ENCODE measurements at regions not wholly inside any gene's neighbourhood (a gene's known extent, or its start where the extent isn't known, plus 50 kb on each side); places are given as distances from the start of the nearest gene placed in this dataset.

GRCh38 chr7:35389636-35390035, 135.7 kb upstream of the TBX20 start:
- no peak for DNase-seq
- no peak overlapping the region for H2AK5ac ChIP-seq (ENCODE audit: low read depth, low read length)
- H3K4me3 ChIP-seq (ENCODE audit: insufficient read depth, low read depth, low read length), result no peak overlapping the region
- no peak overlapping the region for H2BK20ac ChIP-seq (ENCODE audit: low read depth, low read length)
- intact Hi-C loops (cut with micrococcal nuclease), result no loop called here
- H3K79me1 ChIP-seq (ENCODE audit: low read depth in 1 of 2, low read length in 2 of 2), result no peaks in the 10 kb centered on the region
- in situ Hi-C loops (cut with MboI; ENCODE audit: low sequenced_read_pairs), result no loop called here
- no peak overlapping the region for H3K18ac ChIP-seq (ENCODE audit: low read depth, low read length)
- TF ChIP-seq RAD21 (IDR thresholded peaks at IDR 0.05; ENCODE audit: low read length) (no peak), MAZ (IDR thresholded peaks at IDR 0.05; ENCODE audit: borderline replicate concordance, low read depth, low read length) (no peak), RCOR1 (IDR thresholded peaks at IDR 0.05; ENCODE audit: insufficient replicate concordance, low read length) (no peak)
- ChIA-PET POLR2A (ENCODE audit: unreplicated experiment) (no interaction called here), CTCF (no interaction called here)
- no peaks in the 10 kb centered on the region for H3K9me3 ChIP-seq (ENCODE audit: control insufficient read depth, insufficient read depth, low read length)
- no peak overlapping the region for H2BK5ac ChIP-seq (ENCODE audit: low read depth, low read length, poor library complexity, severe bottlenecking)
- no peak overlapping the region for H3K4ac ChIP-seq (ENCODE audit: low read depth, low read length)
- no CpG with 5 or more reads among the region's 3 CpGs for WGBS, 2 experiments (ENCODE audit: extremely low coverage in 2 of 2, insufficient read length in 1 of 2)
- H3K9ac ChIP-seq (ENCODE audit: low read depth, low read length), result no peak overlapping the region
- H4K5ac ChIP-seq (ENCODE audit: low read depth, low read length), result no peak overlapping the region
- H3K27me3 ChIP-seq (ENCODE audit: control insufficient read depth, insufficient read depth, low read length), result no peaks in the 10 kb centered on the region
- no peak overlapping the region for H3K14ac ChIP-seq (replicated peaks; ENCODE audit: low read depth, low read length)
- no peak for ATAC-seq (ENCODE audit: low read depth)
- no peak overlapping the region for H2AK9ac ChIP-seq (replicated peaks; ENCODE audit: low read depth, low read length, poor library complexity)
- dilution Hi-C loops (cut with HindIII; ENCODE audit: low sequenced_read_pairs, unreplicated experiment), result no loop called here
- H3K36me3 ChIP-seq (ENCODE audit: control insufficient read depth, insufficient read depth, low read length), result no peaks in the 10 kb centered on the region
- no peak overlapping the region for H3K23ac ChIP-seq (ENCODE audit: low read depth, low read length)
- H3K4me2 ChIP-seq (ENCODE audit: low read depth, low read length), result no peak overlapping the region
- H3K9me1 ChIP-seq (ENCODE audit: insufficient read depth, low read length), result no peaks in the 10 kb centered on the region
- H4K20me1 ChIP-seq (ENCODE audit: insufficient read depth, low read length), result no peaks in the 10 kb centered on the region
- no peak overlapping the region for H3K27ac ChIP-seq (ENCODE audit: insufficient read depth, low read length)
- no peak overlapping the region for H2BK120ac ChIP-seq (ENCODE audit: low read depth, low read length)
- H2AFZ ChIP-seq (replicated peaks; ENCODE audit: low read length, poor library complexity), result no peak overlapping the region
- no peak overlapping the region for H2BK15ac ChIP-seq (ENCODE audit: low read depth, low read length)
- H4K91ac ChIP-seq (ENCODE audit: insufficient read depth, low read depth, low read length), result no peak overlapping the region
- no peaks in the 10 kb centered on the region for H3K4me1 ChIP-seq (ENCODE audit: control insufficient read depth, insufficient read depth, low read length)
- H3K56ac ChIP-seq (ENCODE audit: extremely low read depth, insufficient read depth, low read length), result no peak overlapping the region
- H4K8ac ChIP-seq (ENCODE audit: low read depth in 2 of 2, low read length in 2 of 2), result no peak overlapping the region
- no TSS peak for BruUV-seq (replicated peaks)

Data from IMR-90 (cell line).